ENCODE measurements at regions not wholly inside any gene's neighbourhood (a gene's known extent, or its start where the extent isn't known, plus 50 kb on each side); places are given as distances from the start of the nearest gene placed in this dataset.

DNA sequence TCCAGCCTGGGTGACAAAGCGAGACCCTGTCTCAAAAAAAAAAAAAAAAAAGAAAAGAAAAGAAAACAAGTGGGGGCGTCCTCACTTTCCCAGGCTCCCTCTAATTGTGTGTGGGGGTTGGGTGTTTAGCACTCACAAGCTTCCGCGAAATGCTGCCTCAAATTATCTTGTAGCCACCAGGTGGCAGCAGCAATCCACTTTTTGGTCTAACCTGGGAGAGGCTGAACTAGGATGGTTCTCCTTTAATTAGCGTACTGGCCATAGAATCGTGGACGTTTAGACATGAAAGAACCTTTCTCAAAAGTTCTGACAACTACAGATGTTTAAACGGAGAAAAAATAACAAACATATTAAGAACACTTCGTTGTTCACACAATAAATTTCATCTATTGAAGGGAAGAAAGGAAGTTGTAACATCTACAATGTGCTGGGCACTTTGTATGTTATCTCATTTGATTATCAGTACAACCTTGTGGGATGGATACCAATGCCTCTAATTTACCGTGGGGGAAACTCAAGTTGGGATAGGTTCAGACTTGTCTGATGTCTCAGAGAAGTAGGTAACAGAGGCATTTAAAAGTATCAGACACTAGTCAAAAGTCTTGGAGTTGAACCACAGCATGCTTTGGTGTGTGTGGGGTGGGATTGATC is 122.7 kb upstream of the NABP1 start:
- Mint-ChIP-seq H3K27ac (no peak overlapping the region), H3K4me3 (no peak overlapping the region), H3K9me3 (no peaks in the 10 kb centered on the region), H3K4me1 (peaks cover 12% of the 10 kb centered on the region), H3K36me3 (ENCODE audit: low read depth) (no peaks in the 10 kb centered on the region), H3K27me3 (ENCODE audit: low read depth, poor library complexity) (peaks cover 16% of the 10 kb centered on the region)
- TF ChIP-seq CTCF (IDR thresholded peaks at IDR 0.05): peak; percentile 69
- peak; percentile 88 for DNase-seq

GRCh38 chr2:191556463-191556862 is 121.5 kb upstream of the NABP1 start:
- Mint-ChIP-seq H3K27me3 (ENCODE audit: low read depth, poor library complexity) (peaks cover 16% of the 10 kb centered on the region), H3K9me3 (no peaks in the 10 kb centered on the region), H3K36me3 (ENCODE audit: low read depth) (no peaks in the 10 kb centered on the region), H3K4me1 (peaks cover 17% of the 10 kb centered on the region), H3K4me3 (no peak overlapping the region), H3K27ac (no peak overlapping the region)
- TF ChIP-seq CTCF (IDR thresholded peaks at IDR 0.05): no peak
- no peak for DNase-seq

- no peak for DNase-seq
- H3K27ac Mint-ChIP-seq: no peak overlapping the region
- H3K9me3 Mint-ChIP-seq: no peaks in the 10 kb centered on the region
- no peak for TF ChIP-seq CTCF (IDR thresholded peaks at IDR 0.05)
- peaks cover 16% of the 10 kb centered on the region for H3K27me3 Mint-ChIP-seq (ENCODE audit: low read depth, poor library complexity)
- no peaks in the 10 kb centered on the region for H3K36me3 Mint-ChIP-seq (ENCODE audit: low read depth)
- H3K4me3 Mint-ChIP-seq: no peak overlapping the region
- H3K4me1 Mint-ChIP-seq: peaks cover 17% of the 10 kb centered on the region
Observed at GRCh38 chr2:191557841-191558240, 120.1 kb upstream of the NABP1 start.

DNA sequence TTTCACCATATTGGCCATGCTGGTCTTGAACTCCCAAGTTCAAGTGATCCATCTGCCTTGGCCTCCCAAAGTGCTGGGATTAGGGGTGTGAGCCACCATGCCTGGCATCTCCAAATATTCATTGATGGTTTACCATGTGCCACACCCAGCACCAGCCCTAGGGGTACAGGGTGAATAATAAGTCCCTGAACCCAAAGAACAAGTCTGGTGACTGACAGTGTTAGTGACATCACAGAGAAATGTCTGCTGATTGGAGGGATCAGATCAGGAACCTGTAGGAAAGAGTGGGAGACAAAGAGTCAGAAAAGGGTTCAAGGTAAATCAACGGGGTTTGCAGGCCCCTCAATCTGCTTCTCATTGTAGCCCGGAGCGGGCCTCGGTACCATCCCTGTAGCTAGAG is 118.4 kb upstream of the NABP1 start:
- Mint-ChIP-seq H3K27ac (no peak overlapping the region), H3K36me3 (ENCODE audit: low read depth) (no peaks in the 10 kb centered on the region), H3K27me3 (ENCODE audit: low read depth, poor library complexity) (peaks cover 10% of the 10 kb centered on the region), H3K4me1 (peaks cover 12% of the 10 kb centered on the region), H3K9me3 (no peaks in the 10 kb centered on the region), H3K4me3 (no peak overlapping the region)
- no peak for DNase-seq
- no peak for TF ChIP-seq CTCF (IDR thresholded peaks at IDR 0.05)

DNA sequence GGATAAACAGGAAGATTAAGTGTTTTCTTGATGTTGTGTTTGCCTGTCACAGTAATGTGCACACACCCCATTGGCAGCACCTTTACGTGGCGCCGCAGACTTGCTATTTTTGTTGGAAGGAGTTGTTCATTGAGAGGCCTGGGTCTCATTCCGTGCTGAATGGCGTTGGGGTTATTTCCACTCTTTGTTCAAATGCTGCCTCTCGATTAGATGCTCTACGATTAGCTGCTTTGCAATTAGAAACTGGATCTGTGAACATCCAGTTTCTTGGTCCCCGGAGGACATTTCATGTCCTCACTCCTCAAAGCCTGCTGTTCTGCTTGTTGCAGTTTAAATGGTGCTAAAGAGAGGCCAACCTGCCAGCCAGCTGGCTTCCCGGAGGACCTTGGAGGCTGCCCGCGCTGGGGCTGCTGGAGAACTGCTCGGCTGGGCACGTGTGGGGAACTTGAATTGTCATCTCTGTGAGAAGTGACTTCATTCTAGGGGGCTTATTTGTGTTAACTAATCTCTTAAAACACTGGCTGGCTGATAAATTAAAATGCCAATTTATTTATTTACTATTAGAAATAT is 117.4 kb upstream of the NABP1 start:
- H3K9me3 Mint-ChIP-seq: no peaks in the 10 kb centered on the region
- no peak for TF ChIP-seq CTCF (IDR thresholded peaks at IDR 0.05)
- no peak for DNase-seq
- H3K36me3 Mint-ChIP-seq (ENCODE audit: low read depth): no peaks in the 10 kb centered on the region
- peaks cover 6% of the 10 kb centered on the region for H3K27me3 Mint-ChIP-seq (ENCODE audit: low read depth, poor library complexity)
- peaks cover 12% of the 10 kb centered on the region for H3K4me1 Mint-ChIP-seq
- H3K4me3 Mint-ChIP-seq: no peak overlapping the region
- H3K27ac Mint-ChIP-seq: no peak overlapping the region

GRCh38 chr2:191565120-191565519 is 112.8 kb upstream of the NABP1 start:
- no peak for DNase-seq
- H3K9me3 Mint-ChIP-seq: no peaks in the 10 kb centered on the region
- H3K27me3 Mint-ChIP-seq (ENCODE audit: low read depth, poor library complexity): no peaks in the 10 kb centered on the region
- TF ChIP-seq CTCF (IDR thresholded peaks at IDR 0.05): no peak
- H3K4me1 Mint-ChIP-seq: peaks cover 11% of the 10 kb centered on the region
- H3K36me3 Mint-ChIP-seq (ENCODE audit: low read depth): no peaks in the 10 kb centered on the region
- H3K4me3 Mint-ChIP-seq: no peak overlapping the region
- H3K27ac Mint-ChIP-seq: no peak overlapping the region

Measured in nephron progenitor cell (in vitro differentiated cells).